HepG2 (cell line): ENCODE measurements at regions not wholly inside any gene's neighbourhood (a gene's known extent, or its start where the extent isn't known, plus 50 kb on each side); places are given as distances from the start of the nearest gene placed in this dataset.

Source experiments
- ARID2 ChIP-seq: sonication (generic); formaldehyde crosslinking; IDR thresholded peaks from 2 replicates; pipeline ENCODE4 v1.8.1; 2022; ENCODE audit warnings: mild to moderate bottlenecking, missing genetic modification reagents, borderline replicate concordance
- FOXA1 ChIP-seq, 2 experiments: fragments of 450-650 bp in 1 of 2; sonication (generic) in 1 of 2; formaldehyde crosslinking in 1 of 2; IDR thresholded peaks; 2 replicates each; pipeline versions ENCODE4 v1.4.0 to v1.6.1; 2016 to 2020; ENCODE audit warnings: missing genetic modification reagents in 1 of 2
- HNF4A ChIP-seq: sonication (generic); formaldehyde crosslinking; IDR thresholded peaks from 2 replicates; pipeline ENCODE4 v1.4.0; 2020; ENCODE audit warnings: missing genetic modification reagents
- HNF4G ChIP-seq, 2 experiments: sonication (generic) in 1 of 2; formaldehyde crosslinking in 1 of 2; IDR thresholded peaks; 2 replicates each; pipeline versions ENCODE4 v1.4.0 to v1.6.1; 2011 to 2020; ENCODE audit warnings: borderline replicate concordance in 2 of 2, low read depth in 2 of 2, mild to moderate bottlenecking in 2 of 2, low read length in 1 of 2, missing genetic modification reagents in 1 of 2, moderate library complexity in 1 of 2
- MAZ ChIP-seq, 2 experiments: sonication (generic) in 1 of 2; formaldehyde crosslinking in 1 of 2; IDR thresholded peaks; 2 replicates each; pipeline versions ENCODE4 v1.5.0 to v1.6.1; 2012 to 2020; ENCODE audit warnings: low read depth in 2 of 2, mild to moderate bottlenecking in 2 of 2, borderline replicate concordance in 1 of 2, improper control_type of control experiment in 1 of 2, low read length in 1 of 2, missing genetic modification reagents in 1 of 2, moderate library complexity in 1 of 2
- STAT5B ChIP-seq: sonication (generic); formaldehyde crosslinking; IDR thresholded peaks from 2 replicates; pipeline ENCODE4 v1.4.0; 2020; ENCODE audit warnings: missing genetic modification reagents
- TRIM24 ChIP-seq: sonication (generic); formaldehyde crosslinking; IDR thresholded peaks from 2 replicates; pipeline ENCODE4 v1.8.0; 2022; ENCODE audit warnings: mild to moderate bottlenecking, missing genetic modification reagents
- ZBTB25 ChIP-seq: IDR thresholded peaks from 2 replicates; pipeline ENCODE4 v1.6.1; 2018; ENCODE audit warnings: missing genetic modification reagents
- ZFP1 ChIP-seq: IDR thresholded peaks from 2 replicates; pipeline ENCODE4 v1.6.1; 2016
- ZKSCAN8 ChIP-seq: IDR thresholded peaks from 2 replicates; pipeline ENCODE4 v1.6.1; 2016; ENCODE audit warnings: borderline replicate concordance, missing genetic modification reagents, missing compliant biosample characterization
- ZNF136 ChIP-seq: sonication (generic); formaldehyde crosslinking; IDR thresholded peaks from 2 replicates; pipeline ENCODE4 v1.8.1; 2022; ENCODE audit warnings: low read depth, mild to moderate bottlenecking, moderate library complexity, missing genetic modification reagents
- ZNF318 ChIP-seq: sonication (generic); formaldehyde crosslinking; IDR thresholded peaks from 2 replicates; pipeline ENCODE4 v1.4.0; 2020; ENCODE audit warnings: mild to moderate bottlenecking, missing genetic modification reagents
- TF ChIP-seq, protein P1 (sequence below): sonication (generic); formaldehyde crosslinking; IDR thresholded peaks from 2 replicates; pipeline ENCODE4 v1.4.0; 2020; ENCODE audit warnings: missing genetic modification reagents, borderline replicate concordance
- TF ChIP-seq, protein P2 (sequence below): sonication (generic); formaldehyde crosslinking; IDR thresholded peaks from 2 replicates; pipeline ENCODE4 v1.8.1; 2023; ENCODE audit warnings: mild to moderate bottlenecking, missing genetic modification reagents

- TF ChIP-seq ZNF318 (CRISPR knock-in tag) (no peak), ZBTB25 (CRISPR knock-in tag) (no peak), ARID2 (CRISPR knock-in tag) (no peak), FOXA1 (IDR thresholded peaks at IDR 0.05) (no peak), FOXA1 (CRISPR knock-in tag; IDR thresholded peaks at IDR 0.05) (peak; percentile 54), STAT5B (CRISPR knock-in tag) (no peak), ZNF136 (CRISPR knock-in tag) (no peak), ZKSCAN8 (CRISPR knock-in tag) (no peak), TRIM24 (no peak), ZFP1 (CRISPR knock-in tag) (no peak), HNF4G (IDR thresholded peaks at IDR 0.05; ENCODE audit: borderline replicate concordance, low read depth, low read length) (peak; percentile 37; the same call in 1 of the 2 replicates), HNF4G (CRISPR knock-in tag; IDR thresholded peaks at IDR 0.05; ENCODE audit: borderline replicate concordance, low read depth) (no peak), MAZ (IDR thresholded peaks at IDR 0.05; ENCODE audit: borderline replicate concordance, low read depth, low read length) (no peak), MAZ (CRISPR knock-in tag; IDR thresholded peaks at IDR 0.05; ENCODE audit: low read depth) (no peak), HNF4A (CRISPR knock-in tag) (peak; percentile 77)
- TF ChIP-seq, protein P1, sequence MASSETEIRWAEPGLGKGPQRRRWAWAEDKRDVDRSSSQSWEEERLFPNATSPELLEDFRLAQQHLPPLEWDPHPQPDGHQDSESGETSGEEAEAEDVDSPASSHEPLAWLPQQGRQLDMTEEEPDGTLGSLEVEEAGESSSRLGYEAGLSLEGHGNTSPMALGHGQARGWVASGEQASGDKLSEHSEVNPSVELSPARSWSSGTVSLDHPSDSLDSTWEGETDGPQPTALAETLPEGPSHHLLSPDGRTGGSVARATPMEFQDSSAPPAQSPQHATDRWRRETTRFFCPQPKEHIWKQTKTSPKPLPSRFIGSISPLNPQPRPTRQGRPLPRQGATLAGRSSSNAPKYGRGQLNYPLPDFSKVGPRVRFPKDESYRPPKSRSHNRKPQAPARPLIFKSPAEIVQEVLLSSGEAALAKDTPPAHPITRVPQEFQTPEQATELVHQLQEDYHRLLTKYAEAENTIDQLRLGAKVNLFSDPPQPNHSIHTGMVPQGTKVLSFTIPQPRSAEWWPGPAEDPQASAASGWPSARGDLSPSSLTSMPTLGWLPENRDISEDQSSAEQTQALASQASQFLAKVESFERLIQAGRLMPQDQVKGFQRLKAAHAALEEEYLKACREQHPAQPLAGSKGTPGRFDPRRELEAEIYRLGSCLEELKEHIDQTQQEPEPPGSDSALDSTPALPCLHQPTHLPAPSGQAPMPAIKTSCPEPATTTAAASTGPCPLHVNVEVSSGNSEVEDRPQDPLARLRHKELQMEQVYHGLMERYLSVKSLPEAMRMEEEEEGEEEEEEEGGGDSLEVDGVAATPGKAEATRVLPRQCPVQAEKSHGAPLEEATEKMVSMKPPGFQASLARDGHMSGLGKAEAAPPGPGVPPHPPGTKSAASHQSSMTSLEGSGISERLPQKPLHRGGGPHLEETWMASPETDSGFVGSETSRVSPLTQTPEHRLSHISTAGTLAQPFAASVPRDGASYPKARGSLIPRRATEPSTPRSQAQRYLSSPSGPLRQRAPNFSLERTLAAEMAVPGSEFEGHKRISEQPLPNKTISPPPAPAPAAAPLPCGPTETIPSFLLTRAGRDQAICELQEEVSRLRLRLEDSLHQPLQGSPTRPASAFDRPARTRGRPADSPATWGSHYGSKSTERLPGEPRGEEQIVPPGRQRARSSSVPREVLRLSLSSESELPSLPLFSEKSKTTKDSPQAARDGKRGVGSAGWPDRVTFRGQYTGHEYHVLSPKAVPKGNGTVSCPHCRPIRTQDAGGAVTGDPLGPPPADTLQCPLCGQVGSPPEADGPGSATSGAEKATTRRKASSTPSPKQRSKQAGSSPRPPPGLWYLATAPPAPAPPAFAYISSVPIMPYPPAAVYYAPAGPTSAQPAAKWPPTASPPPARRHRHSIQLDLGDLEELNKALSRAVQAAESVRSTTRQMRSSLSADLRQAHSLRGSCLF (CRISPR knock-in tag) = no peak
- TF ChIP-seq, protein P2, sequence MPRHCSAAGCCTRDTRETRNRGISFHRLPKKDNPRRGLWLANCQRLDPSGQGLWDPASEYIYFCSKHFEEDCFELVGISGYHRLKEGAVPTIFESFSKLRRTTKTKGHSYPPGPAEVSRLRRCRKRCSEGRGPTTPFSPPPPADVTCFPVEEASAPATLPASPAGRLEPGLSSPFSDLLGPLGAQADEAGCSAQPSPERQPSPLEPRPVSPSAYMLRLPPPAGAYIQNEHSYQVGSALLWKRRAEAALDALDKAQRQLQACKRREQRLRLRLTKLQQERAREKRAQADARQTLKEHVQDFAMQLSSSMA (CRISPR knock-in tag) = no peak
These were observed 1279.9 kb upstream of the EYS start (continued) for GRCh38 chr6:66986940-66987339.
